HG03520 (cell line): ENCODE measurements at regions not wholly inside any gene's neighbourhood (a gene's known extent, or its start where the extent isn't known, plus 50 kb on each side); places are given as distances from the start of the nearest gene placed in this dataset.
"Not testable (repeated sequence)": the region's sequence is repeated elsewhere in the genome, so short reads cannot be mapped to it uniquely, and the experiment has no call there.

Experiments used
- ATAC-seq: cut with Tn5 transposase; IDR thresholded peaks from one replicate; pipeline ENCODE4 v1.9.1; 2021; ENCODE audit warnings: mild to moderate bottlenecking, moderate library complexity; ENCODE audit not compliant: unreplicated experiment

- no peak for ATAC-seq
These were observed 1147.6 kb downstream of the AACS start for GRCh38 chr12:126212824-126213223.

GRCh38 chr12:126218697-126219096 lies 1153.5 kb downstream of the AACS start:
- no peak for ATAC-seq

GRCh38 chr12:126219139-126219538 lies 1153.9 kb downstream of the AACS start:
- ATAC-seq: no peak

GRCh38 chr12:126219654-126220279 lies 1154.5 kb downstream of the AACS start:
- no peak for ATAC-seq

- no peak for ATAC-seq
These were observed 1158.8 kb downstream of the AACS start for GRCh38 chr12:126224032-126224431.

GRCh38 chr12:126228936-126229335 lies 1163.7 kb downstream of the AACS start:
- ATAC-seq: no peak

- ATAC-seq: no peak
These were observed 1167.5 kb downstream of the AACS start for GRCh38 chr12:126232711-126233110.

GRCh38 chr12:126233625-126234024 lies 1168.4 kb downstream of the AACS start:
- no peak for ATAC-seq

- no peak for ATAC-seq
These were observed 1178.7 kb downstream of the AACS start for GRCh38 chr12:126243814-126244440.

GRCh38 chr12:126247936-126248335 lies 1182.7 kb downstream of the AACS start:
- ATAC-seq: no peak

GRCh38 chr12:126248871-126249403 lies 1183.7 kb downstream of the AACS start:
- no peak for ATAC-seq

- ATAC-seq: no peak
These were observed 1193.0 kb downstream of the AACS start for GRCh38 chr12:126258190-126258589.

GRCh38 chr12:126262829-126263228 lies 1197.6 kb downstream of the AACS start:
- ATAC-seq: no peak

GRCh38 chr12:126268222-126268621 lies 1203.0 kb downstream of the AACS start:
- ATAC-seq: no peak

GRCh38 chr12:126271159-126271558 lies 1205.9 kb downstream of the AACS start:
- no peak for ATAC-seq

GRCh38 chr12:126282691-126283090 lies 1217.5 kb downstream of the AACS start:
- no peak for ATAC-seq

- ATAC-seq: no peak
These were observed 1221.0 kb downstream of the AACS start for GRCh38 chr12:126286203-126286602.

GRCh38 chr12:126290456-126290855 lies 1225.2 kb downstream of the AACS start:
- no peak for ATAC-seq

- not testable (repeated sequence) for ATAC-seq
These were observed 1226.8 kb downstream of the AACS start for GRCh38 chr12:126291987-126292386.

- no peak for ATAC-seq
These were observed 1230.4 kb downstream of the AACS start for GRCh38 chr12:126295652-126296051.

- no peak for ATAC-seq
These were observed 1244.0 kb downstream of the AACS start for GRCh38 chr12:126309278-126309677.

- ATAC-seq: no peak
These were observed 1247.2 kb downstream of the AACS start for GRCh38 chr12:126312457-126312856.

GRCh38 chr12:126316411-126316810 lies 1251.2 kb downstream of the AACS start:
- ATAC-seq: no peak
